Amniotic stem cell (primary cell): ENCODE measurements at regions not wholly inside any gene's neighbourhood (a gene's known extent, or its start where the extent isn't known, plus 50 kb on each side); places are given as distances from the start of the nearest gene placed in this dataset.
"Not testable (repeated sequence)": the region's sequence is repeated elsewhere in the genome, so short reads cannot be mapped to it uniquely, and the experiment has no call there.

Experiments
- DNase-seq: peaks from one replicate; lab custom pipeline; 2025; lab: John Stamatoyannopoulos, UW

DNA sequence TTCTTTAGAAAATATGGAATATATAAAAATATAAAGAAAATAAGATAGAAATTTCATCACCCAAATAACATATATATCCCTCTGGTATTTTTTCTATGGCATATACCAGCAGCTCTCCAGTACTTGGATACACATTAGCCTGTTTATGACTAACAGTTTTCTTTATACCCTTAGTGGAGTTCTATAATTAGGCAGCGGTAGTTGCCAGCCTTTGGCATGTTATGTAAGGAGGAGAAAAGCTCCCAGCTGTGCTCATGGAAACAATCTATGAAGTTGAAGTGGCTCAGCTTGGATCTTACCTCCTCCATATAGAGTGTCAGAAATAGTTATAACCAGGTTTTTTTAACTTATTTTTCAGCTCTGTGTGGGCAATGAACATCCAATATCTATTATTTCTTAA lies 1636.8 kb downstream of the AMY1C start:
- DNase-seq, result no peak

DNA sequence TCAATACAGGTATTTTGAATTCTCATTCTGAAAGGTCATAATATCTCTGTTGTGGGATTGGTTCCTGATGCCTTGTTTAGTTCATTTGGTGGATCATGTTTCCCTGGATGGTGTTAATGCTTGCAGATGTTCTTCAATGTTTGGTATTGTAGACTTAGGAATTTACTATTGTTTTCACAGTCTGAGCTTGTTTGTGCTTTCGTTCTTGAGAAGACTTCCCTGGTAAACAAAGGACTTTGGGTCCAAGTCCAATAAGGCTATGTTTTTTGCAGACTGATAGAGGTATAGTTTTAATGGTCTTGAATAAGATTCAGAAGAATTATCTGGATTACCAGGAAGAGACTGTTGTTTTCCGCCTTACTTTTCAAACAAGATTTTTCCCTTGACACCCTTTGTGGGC lies 1646.3 kb downstream of the AMY1C start:
- no peak for DNase-seq

DNA sequence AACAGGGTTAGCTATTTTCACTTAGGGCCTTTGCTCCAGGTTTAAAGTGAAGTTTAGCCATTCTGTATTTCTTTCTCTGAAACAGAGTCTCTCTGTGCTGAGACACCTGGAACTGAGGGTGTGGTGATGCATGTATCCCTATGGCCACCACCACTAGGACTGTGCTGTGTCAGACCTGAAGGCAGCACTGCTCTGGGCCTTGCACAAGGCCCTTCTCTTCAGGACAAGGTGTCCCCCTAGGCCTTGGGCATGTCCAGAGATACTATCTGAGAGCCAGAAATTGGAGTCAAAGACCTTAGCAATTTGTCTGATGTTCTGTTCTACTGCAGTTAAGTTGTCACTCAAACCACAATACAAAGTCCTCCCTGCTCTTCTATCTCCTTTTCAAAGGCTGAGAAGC lies 1649.2 kb downstream of the AMY1C start:
- DNase-seq, result no peak

GRCh38 chr1:105399716-105400115 lies 1650.0 kb downstream of the AMY1C start:
- no peak for DNase-seq

DNA sequence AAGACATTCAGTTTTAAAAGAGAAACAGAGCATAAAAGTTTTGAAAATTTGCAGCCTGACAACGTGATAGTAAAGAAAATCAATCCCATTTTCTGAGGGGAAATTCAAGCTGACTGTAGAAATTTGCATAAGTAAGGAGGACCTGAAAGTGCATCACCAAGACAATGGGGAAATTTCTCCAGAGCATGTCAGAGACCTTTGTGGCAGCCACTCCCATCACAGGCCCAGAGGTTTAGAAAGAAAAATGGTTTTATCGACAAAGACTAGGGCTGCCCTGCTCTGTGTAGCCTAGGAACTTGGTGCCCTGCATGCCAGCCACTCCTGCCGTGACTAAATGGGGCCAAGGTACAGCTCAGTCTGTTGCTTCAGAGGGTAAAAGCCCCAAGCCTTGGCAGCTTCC lies 1640.2 kb upstream of the PRMT6 start:
- DNase-seq, result no peak

GRCh38 chr1:105419030-105419429 lies 1637.4 kb upstream of the PRMT6 start:
- DNase-seq, result no peak

DNA sequence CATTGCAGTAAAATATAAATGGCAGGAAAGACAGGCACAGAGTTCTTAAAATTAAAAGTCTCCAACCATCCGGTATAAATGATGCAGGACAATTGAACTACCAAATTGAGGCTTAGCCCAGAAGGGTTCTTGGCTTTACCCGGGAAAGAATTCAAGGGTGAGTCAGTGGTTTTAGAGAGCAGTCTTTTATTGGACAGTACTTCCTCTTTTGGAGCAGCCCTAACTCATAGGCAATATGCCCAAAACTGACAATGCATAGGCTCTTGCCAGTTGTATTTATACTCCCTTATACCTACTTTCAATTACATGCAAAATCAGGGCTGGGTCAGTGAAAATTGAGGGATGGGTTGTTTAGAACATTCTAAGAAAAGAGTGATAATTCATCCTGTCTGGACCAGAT lies 1628.9 kb upstream of the PRMT6 start:
- DNase-seq, result no peak

- no peak for DNase-seq
These were observed 1619.8 kb upstream of the PRMT6 start for GRCh38 chr1:105436589-105437259.

DNA sequence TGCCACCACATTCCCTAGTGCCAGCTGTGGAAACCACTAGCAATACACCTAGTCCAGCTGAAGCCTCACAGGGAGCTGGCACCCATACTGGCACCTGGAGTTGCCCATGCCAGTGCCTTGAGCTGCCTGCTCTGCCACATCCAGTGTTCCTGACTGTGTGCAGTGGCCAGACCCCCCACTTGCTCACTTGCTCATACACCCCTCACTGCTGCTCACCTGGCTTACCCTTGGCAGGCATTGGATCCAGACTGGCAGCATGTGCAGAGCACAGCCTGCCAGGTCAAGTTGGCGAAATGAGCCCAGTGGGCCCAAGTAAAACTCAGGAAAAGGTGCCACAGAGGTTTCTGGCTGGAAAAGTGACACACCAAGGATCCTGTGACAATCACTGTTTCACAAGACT lies 1618.6 kb upstream of the PRMT6 start:
- DNase-seq, result no peak

GRCh38 chr1:105442901-105443300 lies 1613.6 kb upstream of the PRMT6 start:
- DNase-seq, result no peak

DNA sequence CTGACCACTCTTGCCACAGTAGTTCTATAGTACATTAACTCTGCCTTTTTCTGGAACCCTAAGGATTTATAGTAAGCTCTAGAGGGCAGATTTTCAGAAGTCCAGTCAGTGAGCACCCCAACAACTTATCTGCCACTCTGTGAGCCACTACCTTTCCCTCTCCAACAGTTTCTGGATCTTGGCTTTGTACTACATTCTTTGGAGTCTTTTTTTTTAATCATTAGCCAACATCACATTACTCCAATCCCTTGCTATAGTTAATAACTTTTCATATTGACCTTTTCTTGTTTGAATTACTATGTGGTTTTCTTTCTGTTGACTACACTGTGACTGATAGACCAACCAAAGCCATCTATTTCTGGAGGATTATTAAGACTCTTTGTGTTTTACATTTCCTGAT lies 1596.7 kb upstream of the PRMT6 start:
- DNase-seq, result no peak

DNA sequence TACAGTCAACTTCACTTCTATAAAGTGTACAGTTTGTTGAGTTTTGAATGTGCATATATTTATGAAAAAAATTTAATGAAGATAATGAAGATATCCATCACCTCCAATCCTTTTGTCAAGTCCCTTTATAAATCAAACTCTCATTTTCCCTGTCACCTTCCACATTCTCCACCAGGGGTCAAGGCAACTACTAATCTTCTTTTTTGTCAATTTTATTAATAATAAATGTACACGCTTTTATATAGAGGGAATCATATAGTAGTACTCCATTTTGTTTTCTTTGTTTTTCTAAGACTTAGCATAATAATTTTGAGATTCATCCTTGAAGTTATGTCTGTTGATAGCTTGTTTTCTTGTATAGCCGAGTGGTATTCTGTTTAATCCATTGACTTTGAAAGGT lies 1594.2 kb upstream of the PRMT6 start:
- DNase-seq, result no peak

DNA sequence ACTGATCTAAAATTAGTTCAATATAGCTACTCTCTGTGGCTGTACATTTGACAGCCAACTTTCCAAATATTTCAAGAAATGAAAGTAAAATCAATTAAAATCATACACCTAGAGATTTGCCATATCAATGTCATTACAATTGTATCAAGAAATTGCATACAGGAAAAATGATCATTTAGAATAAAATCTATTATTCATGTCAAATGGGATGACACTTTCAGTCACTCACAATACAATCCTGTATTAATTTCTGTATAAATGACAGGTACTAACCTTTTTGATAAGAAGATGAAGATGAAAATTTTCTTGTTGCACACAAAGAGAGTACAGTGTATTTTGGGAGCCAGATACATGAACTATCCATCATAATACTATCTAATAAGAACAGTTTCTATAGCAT lies 1588.9 kb upstream of the PRMT6 start:
- no peak for DNase-seq

DNA sequence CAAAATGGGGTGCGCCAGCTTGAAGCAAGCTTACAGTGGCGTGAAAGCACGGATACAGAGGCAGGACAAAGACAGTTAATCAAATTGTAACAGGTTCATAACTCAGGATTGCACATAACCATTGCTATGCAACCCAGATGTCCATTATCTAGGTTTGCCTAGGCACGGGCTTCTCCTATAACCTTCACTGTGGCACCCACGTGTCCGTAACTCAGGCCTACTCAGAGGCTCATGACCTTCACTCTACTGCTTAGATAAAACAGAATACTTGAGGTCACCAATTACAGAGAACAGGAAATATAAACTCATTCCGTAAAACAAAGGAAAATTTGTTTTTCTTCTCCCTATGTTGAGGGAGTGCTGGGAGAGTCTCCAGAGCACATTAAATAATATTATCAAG lies 1585.9 kb upstream of the PRMT6 start:
- DNase-seq, result not testable (repeated sequence)

DNA sequence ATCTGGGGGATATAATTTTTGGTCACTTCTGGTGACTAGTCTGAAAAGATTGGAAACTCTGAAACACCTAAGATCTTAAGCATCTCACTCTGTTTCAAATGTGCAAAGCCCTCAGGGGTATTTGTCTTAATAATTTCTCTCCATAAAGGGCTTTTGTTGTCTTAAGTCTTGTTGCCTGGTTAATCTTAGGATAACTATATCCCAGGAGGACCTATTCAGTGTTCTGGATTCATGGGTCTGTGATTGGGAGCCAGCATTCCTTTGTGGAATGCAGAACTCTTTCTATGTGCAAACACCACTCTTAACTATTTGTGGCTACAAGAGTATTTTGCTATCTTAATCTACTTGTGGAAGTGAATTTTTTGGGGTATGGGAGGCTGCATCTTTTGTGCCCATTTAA lies 1573.0 kb upstream of the PRMT6 start:
- DNase-seq, result no peak

DNA sequence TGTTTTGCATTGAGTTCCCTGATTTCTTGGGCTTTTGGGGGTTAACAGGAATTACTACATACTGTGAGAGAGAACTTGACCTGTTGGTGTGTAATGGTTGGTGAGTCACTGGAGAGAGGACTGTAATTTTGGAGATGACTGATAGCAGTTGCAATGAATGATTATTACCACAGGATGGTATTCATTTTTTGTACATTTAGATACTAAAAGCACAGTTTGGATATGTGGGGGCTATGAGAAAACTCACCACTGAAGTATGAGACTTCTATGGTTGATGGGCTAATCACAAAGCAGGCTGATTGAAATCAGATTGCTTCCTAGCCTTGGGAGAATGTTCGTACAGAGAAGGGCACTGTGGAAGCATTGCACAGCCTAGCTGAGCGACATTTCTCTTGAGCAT lies 1571.3 kb upstream of the PRMT6 start:
- DNase-seq, result peak; percentile 67

DNA sequence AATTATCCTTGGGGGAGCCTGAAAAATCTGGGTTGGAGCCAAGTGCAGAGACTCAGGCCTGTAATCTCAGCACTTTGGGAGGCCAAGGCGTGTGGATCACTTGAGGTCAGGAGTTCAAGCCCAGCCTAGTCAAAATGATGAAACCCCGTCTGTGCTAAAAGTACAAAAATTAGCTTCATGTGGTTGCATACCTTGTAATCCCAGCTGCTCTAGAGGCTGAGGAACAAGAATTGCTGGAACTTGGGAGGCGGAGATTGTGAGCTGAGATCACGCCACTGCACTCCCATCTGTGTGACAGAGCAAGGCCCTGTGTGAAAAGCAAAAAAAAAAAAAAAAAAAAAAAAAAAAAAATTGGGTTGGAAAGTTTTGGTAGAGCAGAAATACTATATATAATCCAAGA lies 1563.6 kb upstream of the PRMT6 start:
- DNase-seq, result no peak

DNA sequence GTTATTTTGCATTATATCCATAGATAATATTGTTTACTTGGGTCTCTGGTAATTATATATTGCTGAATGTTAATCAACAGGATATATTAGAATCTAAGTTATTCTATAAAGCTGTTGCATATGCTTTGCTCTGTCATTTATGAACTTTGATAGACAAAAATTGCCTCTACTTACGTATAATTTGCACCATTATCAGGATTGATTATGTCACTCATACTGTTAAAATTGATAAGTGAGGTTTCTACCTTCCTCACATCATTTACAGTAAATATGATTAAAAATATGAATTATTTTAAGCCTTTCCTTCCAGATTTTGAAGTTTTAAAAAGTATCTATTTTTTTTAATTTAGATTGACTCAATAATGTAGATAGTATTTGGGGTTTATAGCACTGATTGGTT lies 1540.4 kb upstream of the PRMT6 start:
- no peak for DNase-seq

- no peak for DNase-seq
These were observed 1522.5 kb upstream of the PRMT6 start for GRCh38 chr1:105533996-105534395.

DNA sequence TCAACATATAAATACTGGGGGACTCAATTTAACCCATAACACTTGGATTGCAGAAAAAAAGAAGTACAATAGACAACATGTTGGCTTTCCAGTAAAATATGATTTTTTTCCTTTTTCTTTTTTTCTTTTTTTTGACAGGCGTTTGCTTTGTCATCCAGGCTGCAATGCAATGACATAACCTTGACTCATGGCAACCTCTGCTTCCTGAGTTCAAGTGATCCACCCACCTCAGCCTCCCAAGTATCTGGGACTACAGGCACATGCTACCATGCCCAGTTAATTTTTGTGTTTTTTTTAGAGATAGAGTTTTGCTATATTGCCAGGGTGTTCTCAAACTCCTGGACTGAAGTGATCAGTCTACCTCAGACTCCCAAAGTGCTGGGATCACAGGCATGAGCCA lies 1512.0 kb upstream of the PRMT6 start:
- no peak for DNase-seq

GRCh38 chr1:105556266-105556665 lies 1500.2 kb upstream of the PRMT6 start:
- no peak for DNase-seq

DNA sequence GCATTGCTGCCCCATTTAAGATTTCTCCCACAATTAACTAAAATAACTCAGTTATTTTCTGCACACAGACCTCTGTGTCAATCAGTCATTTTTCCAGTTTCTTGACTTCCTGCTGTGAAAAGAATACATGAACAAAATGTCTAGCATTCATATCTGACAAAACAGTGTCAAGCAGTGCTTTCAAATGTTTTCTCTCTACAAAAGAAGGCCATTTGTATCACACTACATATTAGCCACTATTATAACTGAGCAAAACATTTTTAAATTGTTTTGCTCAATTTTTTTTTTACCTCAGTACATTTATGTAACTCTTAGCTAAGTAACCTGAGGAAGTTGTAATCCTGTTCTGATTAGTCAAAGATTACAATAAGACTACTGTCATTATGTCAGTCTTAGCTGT lies 1498.5 kb upstream of the PRMT6 start:
- DNase-seq, result no peak

DNA sequence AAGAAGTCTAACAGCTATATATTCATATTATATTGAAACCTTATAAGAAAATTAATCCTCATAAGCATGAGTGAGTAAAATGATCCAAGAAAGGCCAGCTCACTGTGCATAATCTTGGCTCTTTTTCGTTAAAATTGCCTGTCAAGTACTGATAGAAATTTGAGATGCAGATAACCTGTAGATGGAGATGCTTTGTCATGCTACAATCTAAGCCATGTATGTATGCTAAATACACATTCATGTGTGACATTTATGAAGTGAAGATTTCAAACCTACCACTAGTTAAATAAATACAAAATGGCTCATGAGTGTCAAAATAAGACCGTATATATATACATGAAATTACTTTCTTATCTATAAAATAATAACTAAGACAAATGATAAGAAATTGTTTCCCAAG lies 1491.5 kb upstream of the PRMT6 start:
- DNase-seq, result no peak

- DNase-seq, result no peak
These were observed 1470.7 kb upstream of the PRMT6 start for GRCh38 chr1:105585791-105586190.

GRCh38 chr1:105591681-105592080 lies 1464.8 kb upstream of the PRMT6 start:
- no peak for DNase-seq
